Thyroid gland (tissue), 4 donors: ENCODE measurements at regions not wholly inside any gene's neighbourhood (a gene's known extent, or its start where the extent isn't known, plus 50 kb on each side); places are given as distances from the start of the nearest gene placed in this dataset.

Experiments
- CTCF ChIP-seq, 6 experiments: fragments of 200-600 bp in 3 of 6; fragments of 450-650 bp in 3 of 6; sonication (generic) in 3 of 6; IDR thresholded peaks; one replicate each; pipeline ENCODE4 v1.5.1; 2016 to 2019; ENCODE audit warnings: antibody characterized with exemption in 6 of 6, mild to moderate bottlenecking in 2 of 6, inconsistent platforms in 1 of 6, moderate library complexity in 1 of 6
- POLR2A ChIP-seq, 2 donors: fragments of 450-650 bp; IDR thresholded peaks; one replicate each; pipeline ENCODE4 v1.6.1; 2017; ENCODE audit warnings: antibody characterized with exemption in 2 of 2, mild to moderate bottlenecking in 2 of 2, moderate library complexity in 1 of 2

GRCh38 chr15:98312913-98313312 is 335.4 kb upstream of the IGF1R start:
- no peak for TF ChIP-seq POLR2A (IDR thresholded peaks at IDR 0.05)
- no peak for TF ChIP-seq CTCF (IDR thresholded peaks at IDR 0.05)
